ENCODE measurements at regions not wholly inside any gene's neighbourhood (a gene's known extent, or its start where the extent isn't known, plus 50 kb on each side); places are given as distances from the start of the nearest gene placed in this dataset.

GRCh38 chr6:114541794-114542193 is 199.0 kb upstream of the HS3ST5 start:
- TF ChIP-seq CTCF (IDR thresholded peaks at IDR 0.05 in 2 of 3, conservative IDR thresholded peaks at IDR 0.05 in 1 of 3; ENCODE audit: insufficient read depth in 2 of 3, low read depth in 1 of 3, low read length in 3 of 3) (no peak), IRF2 (CRISPR knock-in tag; IDR thresholded peaks at IDR 0.05) (no peak), CHD2 (IDR thresholded peaks at IDR 0.05; ENCODE audit: low read depth, low read length) (no peak)

Data from K562 (cell line).